Activated CD4-positive, alpha-beta T cell treated with anti-CD3 and anti-CD28 coated beads, Interleukin-2, amount 10 ng/mL, durations not matched to agents 24 days and 14 days (primary cell): ENCODE measurements at regions not wholly inside any gene's neighbourhood (a gene's known extent, or its start where the extent isn't known, plus 50 kb on each side); places are given as distances from the start of the nearest gene placed in this dataset.

Experiments used
- DNase-seq: peaks from one replicate; pipeline ENCODE4 v3.0.0; 2022
- H3K27ac Mint-ChIP-seq: one replicate; pipeline ENCODE4 v1.8.0; 2022; ENCODE audit warnings: mild to moderate bottlenecking, mixed read lengths
- H3K27me3 Mint-ChIP-seq: one replicate; pipeline ENCODE4 v1.8.0; 2022; ENCODE audit warnings: mixed read lengths
- H3K36me3 Mint-ChIP-seq: one replicate; pipeline ENCODE4 v1.8.0; 2022; ENCODE audit warnings: low read depth, mild to moderate bottlenecking, mixed read lengths
- H3K4me1 Mint-ChIP-seq: one replicate; pipeline ENCODE4 v1.8.0; 2021; ENCODE audit warnings: mixed read lengths
- H3K4me3 Mint-ChIP-seq: one replicate; pipeline ENCODE4 v1.8.0; 2022; ENCODE audit warnings: mild to moderate bottlenecking, moderate library complexity, mixed read lengths
- H3K9me3 Mint-ChIP-seq: one replicate; pipeline ENCODE4 v1.8.0; 2021; ENCODE audit warnings: mixed read lengths
- intact Hi-C: fragments of 100-400 bp; cut with micrococcal nuclease; formaldehyde crosslinking; loops from one replicate; pipeline ENCODE4 v1.15.1; 2023

DNA sequence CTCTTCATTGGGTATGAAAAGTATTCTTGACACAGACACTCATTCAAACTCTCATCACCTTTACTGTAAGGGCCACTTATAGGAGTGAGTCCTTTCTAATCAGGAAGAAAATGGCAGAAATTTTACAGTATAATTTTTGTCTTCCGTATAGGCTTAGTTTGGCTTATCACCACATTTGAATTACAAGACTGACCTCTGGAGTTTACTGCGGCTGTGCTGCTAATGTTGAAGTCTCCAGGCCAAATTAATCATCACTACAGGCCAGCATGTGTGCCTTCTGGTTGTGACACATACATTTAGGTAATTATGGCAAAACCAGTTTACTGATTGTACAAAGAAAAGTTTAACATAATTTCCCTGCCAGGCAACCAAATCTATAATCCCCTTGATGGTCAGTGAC is 753.6 kb upstream of the GCFC2 start:
- intact Hi-C loops: no loop called here
- Mint-ChIP-seq H3K27ac (no peak overlapping the region), H3K4me3 (no peak overlapping the region), H3K4me1 (no peaks in the 10 kb centered on the region), H3K36me3 (no peaks in the 10 kb centered on the region), H3K9me3 (no peaks in the 10 kb centered on the region), H3K27me3 (no peaks in the 10 kb centered on the region)
- no peak for DNase-seq

DNA sequence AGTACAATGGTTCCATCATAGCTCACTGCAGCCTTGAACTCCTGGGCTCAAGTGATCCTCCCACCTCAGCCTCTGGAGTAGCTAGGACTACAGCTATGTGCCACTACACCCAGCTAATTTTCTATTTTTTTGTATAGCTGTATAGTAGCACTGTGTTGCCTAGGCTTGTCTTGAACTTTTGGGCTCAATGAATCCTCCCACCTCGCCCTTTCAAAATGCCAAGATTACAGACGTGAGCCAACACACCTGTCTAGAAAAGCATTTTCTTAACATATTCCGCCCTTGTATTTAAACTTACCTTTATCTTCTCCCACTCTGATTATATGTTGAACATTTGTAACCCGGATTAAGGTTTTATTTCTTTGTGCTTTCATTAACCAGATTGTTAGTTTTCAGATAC is 750.7 kb upstream of the GCFC2 start:
- Mint-ChIP-seq H3K4me1 (no peaks in the 10 kb centered on the region), H3K4me3 (no peak overlapping the region), H3K36me3 (no peaks in the 10 kb centered on the region), H3K27me3 (no peaks in the 10 kb centered on the region), H3K9me3 (no peaks in the 10 kb centered on the region), H3K27ac (no peak overlapping the region)
- no peak for DNase-seq
- intact Hi-C loops: no loop called here

DNA sequence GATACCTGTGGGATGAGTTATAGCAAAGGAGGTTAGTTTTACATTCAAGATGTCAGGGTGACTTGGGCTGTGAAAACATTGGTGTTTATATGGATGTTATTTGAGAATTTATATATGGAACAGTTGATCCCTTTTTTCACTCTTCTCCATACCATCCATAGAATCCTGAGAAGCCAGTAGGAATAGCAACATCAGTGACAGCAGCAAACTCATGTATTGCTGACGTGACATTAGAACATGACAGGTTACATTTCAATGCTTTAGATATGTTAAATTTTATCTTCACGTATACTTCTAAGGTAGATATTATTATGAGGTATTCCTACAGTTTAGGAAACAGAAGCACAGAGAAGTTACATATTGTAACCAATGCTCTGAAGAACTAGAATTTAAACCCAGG is 745.2 kb upstream of the GCFC2 start:
- no peaks in the 10 kb centered on the region for H3K36me3 Mint-ChIP-seq
- peaks cover 3% of the 10 kb centered on the region for H3K9me3 Mint-ChIP-seq
- no peak overlapping the region for H3K4me3 Mint-ChIP-seq
- H3K27ac Mint-ChIP-seq: no peak overlapping the region
- H3K27me3 Mint-ChIP-seq: no peaks in the 10 kb centered on the region
- no peaks in the 10 kb centered on the region for H3K4me1 Mint-ChIP-seq
- no peak for DNase-seq
- intact Hi-C loops: no loop called here

DNA sequence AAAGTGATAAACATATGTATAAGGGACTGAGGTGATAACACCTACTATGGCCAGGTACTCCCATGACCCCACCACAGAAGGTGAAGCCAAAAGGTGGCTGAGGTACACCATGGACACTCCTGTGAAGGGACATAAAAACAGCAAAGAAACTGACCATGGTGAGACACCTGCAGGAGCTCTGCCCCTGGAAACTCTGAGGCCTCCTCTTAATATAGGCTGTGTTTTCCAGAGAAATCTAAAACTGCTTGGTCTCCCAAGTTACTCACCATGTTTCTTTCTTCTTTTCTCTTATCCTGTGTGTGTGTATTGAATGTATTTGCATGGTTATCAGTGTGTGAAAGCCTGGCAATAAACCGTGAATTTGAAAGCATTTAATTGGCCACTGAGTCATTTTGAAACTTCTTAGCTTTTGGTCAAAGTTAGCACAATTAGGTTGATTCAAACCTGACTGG is 739.3 kb upstream of the GCFC2 start:
- no peak for DNase-seq
- Mint-ChIP-seq H3K4me1 (no peaks in the 10 kb centered on the region), H3K27me3 (no peaks in the 10 kb centered on the region)

DNA sequence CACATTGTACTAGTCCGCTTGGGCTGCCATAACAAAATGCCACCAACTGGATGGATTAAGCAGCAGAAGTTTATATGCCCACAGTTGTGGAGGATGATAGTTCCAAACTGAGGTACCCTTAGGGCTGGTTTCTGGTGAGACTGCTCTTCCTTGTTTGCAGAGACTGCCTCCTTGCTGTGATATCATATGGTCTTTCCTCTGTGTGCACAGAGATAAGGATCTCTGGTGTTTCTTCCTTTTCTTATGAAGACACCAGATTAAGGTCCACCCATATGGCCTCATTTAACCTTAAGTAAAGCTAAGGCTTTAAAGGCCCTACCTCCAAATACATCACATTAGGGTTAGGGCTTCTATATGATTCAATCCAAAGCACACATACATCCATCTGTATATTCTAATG is 738.2 kb upstream of the GCFC2 start:
- no peaks in the 10 kb centered on the region for H3K9me3 Mint-ChIP-seq
- intact Hi-C loops: no loop called here
- DNase-seq: no peak
- no peaks in the 10 kb centered on the region for H3K36me3 Mint-ChIP-seq
- H3K27ac Mint-ChIP-seq: no peak overlapping the region
- H3K4me3 Mint-ChIP-seq: no peak overlapping the region
- no peaks in the 10 kb centered on the region for H3K4me1 Mint-ChIP-seq
- H3K27me3 Mint-ChIP-seq: no peaks in the 10 kb centered on the region

More for the DNA sequence above, 739.3 kb upstream of the GCFC2 start:
- Mint-ChIP-seq H3K36me3 (no peaks in the 10 kb centered on the region), H3K4me3 (no peak overlapping the region), H3K9me3 (no peaks in the 10 kb centered on the region), H3K27ac (no peak overlapping the region)
- intact Hi-C loops: no loop called here

DNA sequence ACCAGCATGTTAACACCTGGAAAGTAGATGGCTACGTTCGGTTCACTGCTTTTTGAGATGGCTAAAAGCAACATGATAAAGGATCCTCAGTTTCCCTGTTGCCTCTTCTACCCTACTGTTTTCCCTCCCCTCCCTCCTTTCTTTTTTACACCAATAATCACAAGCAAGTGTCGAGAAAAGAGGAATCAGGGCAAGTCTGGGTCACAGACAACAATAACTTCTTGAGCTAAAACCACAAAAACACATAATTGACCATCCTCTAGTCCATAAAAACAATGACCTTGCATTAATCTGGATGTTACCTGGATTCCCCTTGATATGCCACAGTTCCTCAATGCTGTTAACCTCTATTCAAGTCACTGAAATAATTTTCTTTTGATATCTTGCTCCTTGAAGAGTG is 736.6 kb upstream of the GCFC2 start:
- Mint-ChIP-seq H3K4me3 (no peak overlapping the region), H3K4me1 (no peaks in the 10 kb centered on the region), H3K27ac (no peak overlapping the region), H3K9me3 (no peaks in the 10 kb centered on the region), H3K36me3 (no peaks in the 10 kb centered on the region), H3K27me3 (no peaks in the 10 kb centered on the region)
- DNase-seq: no peak
- intact Hi-C loops: no loop called here

DNA sequence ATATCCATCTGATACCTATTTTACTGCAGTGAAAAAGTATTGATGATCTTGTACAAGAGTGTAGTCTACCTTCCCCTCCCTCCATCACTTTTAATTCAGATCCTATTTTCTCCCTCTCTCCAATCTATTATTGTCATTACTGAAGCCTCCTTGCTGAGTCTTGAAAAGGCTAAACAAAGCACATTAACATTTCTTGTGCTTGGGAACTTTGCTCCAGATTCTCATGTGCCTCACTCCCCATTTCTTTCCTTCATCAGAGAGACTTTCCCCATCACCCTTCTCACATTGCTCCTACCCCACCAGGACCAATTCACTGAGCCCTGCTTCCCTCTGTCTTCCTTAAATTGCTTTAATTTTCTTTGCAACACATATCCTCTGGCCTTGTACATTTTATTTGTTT is 736.2 kb upstream of the GCFC2 start:
- no peaks in the 10 kb centered on the region for H3K9me3 Mint-ChIP-seq
- intact Hi-C loops: no loop called here

DNA sequence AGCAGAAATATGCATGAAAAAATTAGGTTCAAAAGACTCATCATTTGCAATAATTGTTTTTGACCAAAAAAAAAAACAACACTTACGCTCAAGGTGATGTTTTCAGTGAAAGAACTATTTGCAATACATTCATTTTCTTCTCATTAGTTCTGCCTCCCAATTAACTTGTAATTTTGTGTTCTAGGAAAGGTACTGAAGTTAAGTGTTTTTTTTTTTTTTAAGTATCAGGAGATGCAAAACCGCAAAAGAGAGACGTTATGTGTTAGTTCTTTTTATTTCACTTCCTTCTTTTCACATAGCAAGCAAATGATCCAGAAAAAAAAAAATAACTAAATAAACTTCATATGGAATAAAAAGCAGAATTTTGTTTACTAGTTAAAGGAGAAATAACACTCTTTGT is 735.2 kb upstream of the GCFC2 start:
- intact Hi-C loops: no loop called here
- no peaks in the 10 kb centered on the region for H3K36me3 Mint-ChIP-seq

More for the DNA sequence above, 736.2 kb upstream of the GCFC2 start:
- Mint-ChIP-seq H3K4me3 (no peak overlapping the region), H3K36me3 (no peaks in the 10 kb centered on the region), H3K27ac (no peak overlapping the region), H3K4me1 (no peaks in the 10 kb centered on the region), H3K27me3 (no peaks in the 10 kb centered on the region)
- no peak for DNase-seq

DNA sequence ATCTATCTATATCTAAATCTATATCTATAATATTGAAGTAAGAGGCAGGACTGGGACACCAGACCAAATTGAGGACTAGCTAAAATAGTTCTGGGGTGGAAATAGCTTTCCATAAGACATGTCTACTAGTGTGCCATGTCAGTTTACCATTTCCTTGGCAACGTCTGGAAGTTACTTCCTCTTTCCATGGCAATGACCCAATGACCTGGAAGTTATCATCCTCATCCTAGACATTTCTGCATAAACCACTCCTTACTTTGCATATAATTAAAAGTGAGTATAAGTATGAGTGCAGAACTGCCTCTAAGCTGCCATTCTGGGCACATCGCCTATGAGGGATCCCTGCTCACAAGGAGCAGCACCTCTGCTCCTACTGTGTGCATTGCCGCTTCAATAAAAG is 734.0 kb upstream of the GCFC2 start:
- no peaks in the 10 kb centered on the region for H3K27me3 Mint-ChIP-seq
- intact Hi-C loops: no loop called here
- H3K4me1 Mint-ChIP-seq: no peaks in the 10 kb centered on the region
- no peak for DNase-seq
- no peak overlapping the region for H3K4me3 Mint-ChIP-seq
- no peak overlapping the region for H3K27ac Mint-ChIP-seq
- H3K36me3 Mint-ChIP-seq: no peaks in the 10 kb centered on the region
- H3K9me3 Mint-ChIP-seq: no peaks in the 10 kb centered on the region

More for the DNA sequence above, 735.2 kb upstream of the GCFC2 start:
- no peak for DNase-seq
- Mint-ChIP-seq H3K27me3 (no peaks in the 10 kb centered on the region), H3K27ac (no peak overlapping the region), H3K4me3 (no peak overlapping the region), H3K4me1 (no peaks in the 10 kb centered on the region), H3K9me3 (no peaks in the 10 kb centered on the region)

DNA sequence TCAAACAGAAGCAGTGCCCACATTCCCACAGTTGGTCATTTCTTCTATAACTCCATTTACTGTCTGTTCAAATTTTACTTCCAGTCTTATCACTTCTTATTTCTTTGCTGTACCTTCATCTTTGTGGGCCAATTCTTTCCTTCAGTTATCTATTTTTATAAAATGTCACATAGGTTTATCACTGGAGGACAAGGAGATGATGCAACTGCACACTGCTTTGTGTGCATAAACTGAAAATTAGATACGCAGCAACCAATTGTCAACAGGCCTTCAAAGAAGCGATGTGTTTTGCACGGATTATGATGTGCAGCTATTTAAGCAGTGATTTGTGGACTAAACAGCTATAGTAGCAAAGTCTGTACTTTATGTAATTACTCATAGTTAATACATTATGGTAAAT is 726.8 kb upstream of the GCFC2 start:
- H3K27me3 Mint-ChIP-seq: no peaks in the 10 kb centered on the region
- no peak overlapping the region for H3K4me3 Mint-ChIP-seq
- no peak for DNase-seq
- H3K36me3 Mint-ChIP-seq: no peaks in the 10 kb centered on the region
- no peaks in the 10 kb centered on the region for H3K9me3 Mint-ChIP-seq
- intact Hi-C loops: no loop called here
- H3K4me1 Mint-ChIP-seq: no peaks in the 10 kb centered on the region
- H3K27ac Mint-ChIP-seq: no peak overlapping the region

DNA sequence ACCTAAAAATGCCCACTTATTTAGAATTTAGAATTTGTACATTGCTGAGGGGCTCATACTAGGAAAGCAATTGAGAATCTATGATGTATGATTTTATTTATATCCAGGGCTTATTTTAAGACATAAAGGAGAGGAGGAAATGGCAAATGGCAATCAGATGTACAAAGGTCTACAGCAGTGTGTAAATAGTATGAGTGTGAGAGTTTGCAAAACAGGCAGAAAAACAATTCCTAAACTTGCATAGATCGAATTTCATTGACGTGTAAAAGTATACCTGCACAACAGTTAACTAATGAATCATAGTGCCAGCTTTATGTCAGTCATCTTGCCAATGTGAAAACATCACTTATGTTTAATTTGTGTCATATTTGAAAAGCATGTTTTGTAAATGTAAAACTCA is 718.7 kb upstream of the GCFC2 start:
- no peak for DNase-seq
- no peaks in the 10 kb centered on the region for H3K36me3 Mint-ChIP-seq
- intact Hi-C loops: no loop called here
- H3K4me1 Mint-ChIP-seq: no peaks in the 10 kb centered on the region
- no peak overlapping the region for H3K4me3 Mint-ChIP-seq
- no peaks in the 10 kb centered on the region for H3K27me3 Mint-ChIP-seq
- no peak overlapping the region for H3K27ac Mint-ChIP-seq
- H3K9me3 Mint-ChIP-seq: peaks cover 6% of the 10 kb centered on the region

DNA sequence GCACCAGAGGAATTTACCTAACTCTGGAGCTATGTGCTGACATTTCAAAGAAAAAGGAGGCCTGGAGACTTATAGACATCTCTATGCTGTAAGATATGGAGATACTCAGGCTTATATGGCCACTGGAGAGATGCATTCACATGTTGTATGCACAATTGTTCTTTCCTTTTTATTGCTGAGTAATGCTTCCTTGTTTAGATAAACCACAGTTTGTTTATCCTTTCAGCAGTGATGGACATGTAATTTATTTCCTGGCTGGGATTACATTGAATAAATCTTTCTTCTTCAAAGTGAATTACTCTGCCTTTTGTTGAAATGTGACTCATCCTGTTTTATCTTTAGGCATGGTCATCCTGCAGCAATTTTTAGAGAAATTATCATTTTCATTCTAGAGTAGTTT is 716.7 kb upstream of the GCFC2 start:
- Mint-ChIP-seq H3K27me3 (no peaks in the 10 kb centered on the region), H3K4me1 (no peaks in the 10 kb centered on the region), H3K4me3 (no peak overlapping the region), H3K9me3 (peaks cover 6% of the 10 kb centered on the region), H3K27ac (no peak overlapping the region), H3K36me3 (no peaks in the 10 kb centered on the region)
- intact Hi-C loops: no loop called here
- no peak for DNase-seq

DNA sequence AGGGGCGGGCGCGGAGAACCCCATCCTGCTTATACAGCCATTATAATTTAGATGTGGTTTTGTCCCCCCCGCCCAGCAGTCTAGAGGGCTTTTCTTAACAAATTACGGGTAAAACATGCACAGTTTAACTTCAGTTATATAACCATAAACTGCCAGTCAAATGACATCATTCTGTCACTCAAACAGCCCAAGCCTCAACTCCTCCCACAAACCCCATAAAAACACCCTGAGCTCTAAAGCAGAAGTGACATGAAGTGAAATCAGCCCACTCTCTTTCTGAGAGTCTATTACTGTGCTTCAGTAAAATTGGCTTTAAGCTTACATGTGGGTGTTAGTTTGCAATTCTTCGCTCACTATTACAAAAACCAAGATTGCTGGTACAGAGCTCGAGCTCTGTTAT is 705.1 kb upstream of the GCFC2 start:
- DNase-seq: no peak
- H3K4me1 Mint-ChIP-seq: no peaks in the 10 kb centered on the region
- H3K4me3 Mint-ChIP-seq: no peak overlapping the region
- H3K36me3 Mint-ChIP-seq: no peaks in the 10 kb centered on the region
- H3K9me3 Mint-ChIP-seq: peaks cover 9% of the 10 kb centered on the region
- intact Hi-C loops: no loop called here
- no peaks in the 10 kb centered on the region for H3K27me3 Mint-ChIP-seq
- H3K27ac Mint-ChIP-seq: no peak overlapping the region

DNA sequence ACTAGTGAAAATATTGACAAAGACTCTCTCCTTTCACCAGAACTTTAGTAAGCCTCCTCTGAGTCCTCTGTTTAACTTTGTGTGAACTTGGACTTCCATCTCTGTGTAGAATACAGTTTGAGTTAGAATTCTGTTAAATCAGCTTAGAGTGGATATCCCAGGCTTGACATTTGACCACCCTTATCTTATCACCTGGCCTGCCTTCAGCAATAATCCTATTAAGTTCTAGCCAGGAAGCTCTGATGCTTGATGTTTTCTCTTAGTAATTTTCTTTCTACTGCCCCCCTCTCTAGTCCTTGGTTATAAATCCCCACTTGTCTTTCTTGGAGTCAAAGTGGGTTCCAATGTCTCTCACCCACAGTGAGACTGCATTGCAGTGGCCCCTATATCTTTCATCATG is 702.7 kb upstream of the GCFC2 start:
- Mint-ChIP-seq H3K4me3 (no peak overlapping the region), H3K9me3 (peaks cover 9% of the 10 kb centered on the region), H3K36me3 (no peaks in the 10 kb centered on the region), H3K27ac (no peak overlapping the region), H3K27me3 (no peaks in the 10 kb centered on the region), H3K4me1 (no peaks in the 10 kb centered on the region)
- intact Hi-C loops: no loop called here
- DNase-seq: no peak

DNA sequence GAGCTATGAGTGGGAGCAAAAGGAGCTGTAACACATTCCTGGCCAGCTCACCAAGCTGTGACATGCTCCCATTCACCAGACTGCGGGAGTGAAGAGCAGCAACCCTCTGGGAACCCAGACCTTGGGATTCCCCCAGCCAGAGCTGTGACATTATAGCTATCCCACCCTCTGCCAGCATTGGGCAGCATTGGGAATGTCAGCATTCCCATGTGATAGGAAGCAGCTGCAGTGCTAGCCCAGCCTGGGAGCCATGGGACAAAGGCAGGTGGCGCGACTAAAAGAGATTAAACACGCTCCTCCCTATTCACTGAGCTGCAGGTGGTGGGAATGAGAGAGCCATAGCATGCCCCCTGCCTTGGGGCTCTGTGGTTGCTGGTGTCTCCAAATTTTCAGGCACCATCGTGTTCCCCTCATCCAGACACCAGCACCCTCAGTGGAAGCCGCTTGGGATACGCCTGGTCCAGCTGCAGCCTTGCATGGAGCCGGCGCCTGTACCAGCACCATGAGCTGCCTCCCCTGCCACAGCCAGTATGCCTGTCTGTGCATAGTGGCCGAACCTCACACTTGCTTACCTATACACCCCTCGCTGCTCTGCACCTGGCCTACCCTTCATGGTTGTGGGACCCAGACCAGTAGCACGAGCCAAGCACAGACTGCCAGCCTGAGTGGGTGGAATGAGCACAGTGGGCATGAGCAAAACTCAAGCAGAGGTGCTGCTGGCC is 695.6 kb upstream of the GCFC2 start:
- Mint-ChIP-seq H3K27ac (no peak overlapping the region), H3K4me1 (no peaks in the 10 kb centered on the region), H3K4me3 (no peak overlapping the region), H3K27me3 (no peaks in the 10 kb centered on the region), H3K9me3 (no peaks in the 10 kb centered on the region), H3K36me3 (no peaks in the 10 kb centered on the region)
- intact Hi-C loops: no loop called here
- DNase-seq: no peak
